Thyroid gland (tissue), 4 donors: ENCODE measurements at regions not wholly inside any gene's neighbourhood (a gene's known extent, or its start where the extent isn't known, plus 50 kb on each side); places are given as distances from the start of the nearest gene placed in this dataset.

ENCODE experiments used
- DNase-seq, 2 donors: peaks; one replicate each; pipeline ENCODE4 v3.0.0-alpha.2; 2019
- H3K27ac ChIP-seq, 3 donors: fragments of 200-600 bp; sonication (generic); 1 replicate in 2 of 3; 2 replicates in 1 of 3; pipeline ENCODE4 v1.5.1; 2016 to 2019; ENCODE audit warnings: mild to moderate bottlenecking in 1 of 3, moderate library complexity in 1 of 3
- H3K27me3 ChIP-seq: fragments of 200-600 bp; sonication (generic); one replicate; pipeline ENCODE4 v1.5.1; 2019
- H3K36me3 ChIP-seq, 2 donors: fragments of 200-600 bp; sonication (generic); one replicate each; pipeline ENCODE4 v1.5.1; 2016 to 2019
- H3K4me1 ChIP-seq, 2 donors: fragments of 200-600 bp; sonication (generic); one replicate each; pipeline ENCODE4 v1.5.1; 2017 to 2019
- H3K4me3 ChIP-seq, 3 donors: fragments of 200-600 bp; sonication (generic); replicated peaks in 1 of 3; 1 replicate in 2 of 3; 2 replicates in 1 of 3; pipeline ENCODE4 v1.5.1; 2016; ENCODE audit warnings: mild to moderate bottlenecking in 1 of 3
- H3K9me3 ChIP-seq: fragments of 200-600 bp; sonication (generic); one replicate; pipeline ENCODE4 v1.5.1; 2017
- POLR2A ChIP-seq, 2 donors: fragments of 450-650 bp; IDR thresholded peaks; one replicate each; pipeline ENCODE4 v1.6.1; 2017; ENCODE audit warnings: antibody characterized with exemption in 2 of 2, mild to moderate bottlenecking in 2 of 2, moderate library complexity in 1 of 2
- WGBS, 2 donors: methylation state at CpG; one replicate each; pipeline ENCODE4 v1.1.5; 2017; 5-methylcytosine and 5-hydroxymethylcytosine counted together
- intact Hi-C: fragments of 100-400 bp; cut with DNase I; formaldehyde crosslinking; loops from one replicate; pipeline ENCODE4 v1.15.1; 2023
- TF ChIP-seq, protein P1 (sequence below), 6 experiments: fragments of 200-600 bp in 3 of 6; fragments of 450-650 bp in 3 of 6; sonication (generic) in 3 of 6; IDR thresholded peaks; one replicate each; pipeline ENCODE4 v1.5.1; 2016 to 2019; ENCODE audit warnings: antibody characterized with exemption in 6 of 6, mild to moderate bottlenecking in 2 of 6, inconsistent platforms in 1 of 6, moderate library complexity in 1 of 6

DNA sequence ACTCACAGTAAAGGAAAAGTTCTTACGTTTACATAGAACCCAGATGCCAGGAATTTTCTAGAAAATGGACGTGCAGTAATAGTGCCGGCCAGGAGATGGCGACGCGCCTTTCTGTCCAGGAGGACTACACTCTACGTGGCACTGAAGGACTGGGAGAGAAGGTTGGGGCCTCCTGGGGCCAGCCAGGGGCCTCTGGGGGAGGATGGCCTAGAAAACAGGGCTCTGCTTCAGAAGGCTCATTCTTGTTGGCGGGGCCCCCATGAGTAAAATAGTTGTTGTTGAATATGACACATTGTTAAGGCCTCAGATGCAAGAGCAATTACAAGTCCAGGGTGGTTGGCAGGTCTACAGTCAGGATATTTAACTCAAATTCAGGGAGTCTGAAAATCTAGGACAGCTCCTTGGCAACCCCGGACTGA is 120.1 kb upstream of the MAX start:
- no peaks in the 10 kb centered on the region for H3K4me1 ChIP-seq
- no peak overlapping the region for H3K27ac ChIP-seq
- peak; percentile 41 to 46 for DNase-seq
- no peaks in the 10 kb centered on the region for H3K9me3 ChIP-seq
- H3K36me3 ChIP-seq = no peaks in the 10 kb centered on the region
- WGBS, 2 donors = 35 to 39% methylated on average over 9 of the region's 9 CpGs
- no peaks in the 10 kb centered on the region for H3K27me3 ChIP-seq
- intact Hi-C loops = loop anchor here (5.0 to 10.0 kb wide), 2 partner anchors 190 to 602 kb away; partner anchors contain the start of gene FUT8
- no peak overlapping the region for H3K4me3 ChIP-seq
- TF ChIP-seq, protein P1, sequence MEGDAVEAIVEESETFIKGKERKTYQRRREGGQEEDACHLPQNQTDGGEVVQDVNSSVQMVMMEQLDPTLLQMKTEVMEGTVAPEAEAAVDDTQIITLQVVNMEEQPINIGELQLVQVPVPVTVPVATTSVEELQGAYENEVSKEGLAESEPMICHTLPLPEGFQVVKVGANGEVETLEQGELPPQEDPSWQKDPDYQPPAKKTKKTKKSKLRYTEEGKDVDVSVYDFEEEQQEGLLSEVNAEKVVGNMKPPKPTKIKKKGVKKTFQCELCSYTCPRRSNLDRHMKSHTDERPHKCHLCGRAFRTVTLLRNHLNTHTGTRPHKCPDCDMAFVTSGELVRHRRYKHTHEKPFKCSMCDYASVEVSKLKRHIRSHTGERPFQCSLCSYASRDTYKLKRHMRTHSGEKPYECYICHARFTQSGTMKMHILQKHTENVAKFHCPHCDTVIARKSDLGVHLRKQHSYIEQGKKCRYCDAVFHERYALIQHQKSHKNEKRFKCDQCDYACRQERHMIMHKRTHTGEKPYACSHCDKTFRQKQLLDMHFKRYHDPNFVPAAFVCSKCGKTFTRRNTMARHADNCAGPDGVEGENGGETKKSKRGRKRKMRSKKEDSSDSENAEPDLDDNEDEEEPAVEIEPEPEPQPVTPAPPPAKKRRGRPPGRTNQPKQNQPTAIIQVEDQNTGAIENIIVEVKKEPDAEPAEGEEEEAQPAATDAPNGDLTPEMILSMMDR (IDR thresholded peaks at IDR 0.05) = peak; percentile 35 to 80 (median 62)
- no peak for TF ChIP-seq POLR2A (IDR thresholded peaks at IDR 0.05)

DNA sequence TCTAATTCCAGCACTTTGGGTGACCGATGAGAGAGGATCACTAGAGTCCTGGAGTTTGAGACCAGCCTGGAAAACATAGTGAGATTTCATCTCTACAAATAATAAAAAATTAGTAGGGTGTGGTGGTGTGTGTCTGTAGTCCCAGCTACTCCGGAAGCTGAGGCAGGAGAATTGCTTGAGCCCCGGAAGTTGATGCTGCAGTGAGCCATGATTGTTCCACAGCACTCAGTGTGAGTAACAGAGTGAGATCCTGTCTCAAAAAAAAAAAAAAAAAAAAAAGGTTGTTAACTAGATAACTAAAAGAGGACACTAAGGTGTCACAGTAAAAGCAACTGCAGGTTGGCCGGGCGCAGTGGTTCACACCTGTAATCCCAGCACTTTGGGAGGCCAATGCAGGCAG is 121.3 kb upstream of the MAX start:
- DNase-seq = no peak
- Histone ChIP-seq H3K4me3 (no peak overlapping the region), H3K27me3 (no peaks in the 10 kb centered on the region), H3K27ac (no peak overlapping the region), H3K36me3 (no peaks in the 10 kb centered on the region), H3K9me3 (no peaks in the 10 kb centered on the region), H3K4me1 (no peaks in the 10 kb centered on the region)
- intact Hi-C loops = loop anchor here (5.0 to 10.0 kb wide), 2 partner anchors 189 to 601 kb away; partner anchors contain the start of gene FUT8
- 95 to 98% methylated on average over 5 of the region's 5 CpGs for WGBS, 2 donors
- TF ChIP-seq, protein P1 (IDR thresholded peaks at IDR 0.05) = no peak
- TF ChIP-seq POLR2A (IDR thresholded peaks at IDR 0.05) = no peak

DNA sequence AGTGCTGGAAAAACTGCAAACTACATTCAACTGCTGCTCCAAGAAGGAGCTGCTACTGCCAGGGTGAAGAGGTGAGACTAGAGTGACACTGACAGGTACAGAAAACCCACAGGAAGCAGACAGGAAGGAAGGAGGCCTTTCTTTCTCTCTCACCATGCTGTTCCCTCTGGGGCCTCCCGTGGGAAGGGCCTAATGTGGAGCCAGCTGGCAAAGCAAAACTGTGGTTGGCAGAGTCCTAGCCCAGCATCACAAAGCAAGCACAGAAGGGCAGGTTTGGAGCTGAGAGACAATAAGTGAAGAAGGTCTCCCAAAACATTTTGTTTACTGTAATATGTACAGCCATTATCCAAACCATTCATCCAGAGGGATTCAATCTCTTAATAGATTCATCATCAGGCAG is 122.5 kb upstream of the MAX start:
- no peak overlapping the region for H3K27ac ChIP-seq
- intact Hi-C loops = loop anchor here (5.0 to 10.0 kb wide), 2 partner anchors 188 to 600 kb away; partner anchors contain the start of gene FUT8

DNA sequence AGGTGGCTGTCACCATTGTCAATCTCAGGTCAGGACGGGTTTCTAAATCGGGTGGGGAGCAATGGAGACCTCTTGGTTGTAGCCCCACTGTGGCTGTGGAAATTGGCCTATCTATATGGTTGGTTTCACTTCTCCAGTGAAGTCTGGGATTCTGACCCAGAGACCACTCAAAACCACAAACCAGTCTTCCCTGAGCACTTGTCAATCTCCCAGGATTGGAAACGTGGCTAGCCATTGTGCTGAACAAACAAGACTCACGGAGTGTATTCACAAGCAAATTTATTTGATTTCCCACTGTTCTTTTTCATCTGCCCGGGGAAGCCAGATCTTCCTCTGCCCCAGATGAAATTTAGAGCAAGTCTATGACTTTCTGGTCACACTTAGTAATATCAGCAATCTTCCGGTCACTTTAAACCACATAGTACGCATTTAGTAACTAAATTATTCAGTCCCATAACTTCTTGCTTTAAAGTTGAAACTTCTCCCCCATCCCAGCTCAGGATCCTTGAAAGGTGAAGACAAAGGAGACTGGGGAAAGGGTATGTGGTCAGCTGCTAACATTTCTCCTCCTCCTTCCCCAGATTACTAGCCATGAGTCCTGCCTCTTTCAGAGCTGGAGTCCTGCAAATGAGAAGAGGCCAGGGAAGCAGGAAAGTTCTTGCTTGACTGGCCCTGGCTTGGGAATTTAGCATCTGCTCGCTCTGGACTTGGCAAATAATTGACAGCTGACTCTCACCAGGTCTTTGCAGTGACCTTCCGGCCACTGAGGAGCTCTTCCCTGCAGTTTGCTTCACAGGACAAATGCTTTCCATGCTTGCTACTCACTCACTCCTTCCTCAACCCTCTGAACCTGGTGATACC is 123.2 kb upstream of the MAX start:
- H3K27ac ChIP-seq = no peak overlapping the region
- TF ChIP-seq POLR2A (IDR thresholded peaks at IDR 0.05) = no peak
- TF ChIP-seq, protein P1 (IDR thresholded peaks at IDR 0.05) = no peak
- no peak overlapping the region for H3K4me3 ChIP-seq
- intact Hi-C loops = loop anchor here (10.0 kb wide), 1 partner anchor 599 kb away; no protein-coding TSS in a partner anchor
- no peaks in the 10 kb centered on the region for H3K27me3 ChIP-seq
- no peaks in the 10 kb centered on the region for H3K9me3 ChIP-seq
- no peaks in the 10 kb centered on the region for H3K36me3 ChIP-seq
- peaks cover 8 to 12% of the 10 kb centered on the region in 2 donors for H3K4me1 ChIP-seq
- no peak for DNase-seq
- WGBS, 2 donors = 68 to 80% methylated on average over 9 of the region's 9 CpGs

More for the DNA sequence above, 122.5 kb upstream of the MAX start:
- H3K4me1 ChIP-seq = peaks cover 5 to 6% of the 10 kb centered on the region in 2 donors
- no peak overlapping the region for H3K4me3 ChIP-seq
- no peaks in the 10 kb centered on the region for H3K9me3 ChIP-seq
- H3K36me3 ChIP-seq = no peaks in the 10 kb centered on the region
- H3K27me3 ChIP-seq = no peaks in the 10 kb centered on the region
- WGBS, 2 donors = 50% methylated on average over 1 of the region's 1 CpG
- DNase-seq = peak in 1 of 2 donors; percentile 25
- no peak for TF ChIP-seq POLR2A (IDR thresholded peaks at IDR 0.05)
- TF ChIP-seq, protein P1 (IDR thresholded peaks at IDR 0.05) = no peak
